GM23338 (cell line): ENCODE measurements at regions not wholly inside any gene's neighbourhood (a gene's known extent, or its start where the extent isn't known, plus 50 kb on each side); places are given as distances from the start of the nearest gene placed in this dataset.

Experiments used
- ATAC-seq: fragments of 200-7000 bp; cut with Tn5 transposase; 3 replicates; pipeline ENCODE4 v1.9.1; 2020
- DNase-seq: peaks from one replicate; pipeline ENCODE4 v3.0.0-alpha.2; 2015; ENCODE audit warnings: low spot score
- H2AFZ ChIP-seq: fragments of 200-600 bp; sonication (generic); 2 replicates; pipeline ENCODE4 v1.8.0; 2016; ENCODE audit warnings: antibody characterized with exemption, mild to moderate bottlenecking, moderate library complexity
- H3F3A ChIP-seq: fragments of 200-600 bp; sonication (generic); replicated peaks from 2 replicates; pipeline ENCODE4 v1.8.0; 2017; ENCODE audit warnings: antibody characterized with exemption, mixed run types, low read depth
- H3K27ac ChIP-seq: fragments of 200-600 bp; sonication (generic); 2 replicates; pipeline ENCODE4 v1.6.1; 2016; ENCODE audit warnings: low read depth
- H3K27me3 ChIP-seq: fragments of 200-600 bp; sonication (generic); 2 replicates; pipeline ENCODE4 v1.8.0; 2016; ENCODE audit warnings: mild to moderate bottlenecking, mixed run types, moderate library complexity; ENCODE audit not compliant: insufficient read depth
- H3K36me3 ChIP-seq: fragments of 200-600 bp; sonication (generic); 2 replicates; pipeline ENCODE4 v1.8.0; 2016; ENCODE audit warnings: mild to moderate bottlenecking; ENCODE audit not compliant: insufficient read depth
- H3K4me1 ChIP-seq: fragments of 200-600 bp; sonication (generic); 2 replicates; pipeline ENCODE4 v1.8.0; 2016; ENCODE audit warnings: mild to moderate bottlenecking, moderate library complexity; ENCODE audit not compliant: insufficient read depth
- H3K4me2 ChIP-seq: fragments of 200-600 bp; sonication (generic); 2 replicates; pipeline ENCODE4 v1.7.1; 2017; ENCODE audit warnings: mixed run types
- H3K4me3 ChIP-seq: fragments of 200-600 bp; sonication (generic); 2 replicates; pipeline ENCODE4 v1.6.1; 2016; ENCODE audit warnings: mixed run types
- H3K79me2 ChIP-seq: fragments of 200-600 bp; sonication (generic); replicated peaks from 2 replicates; pipeline ENCODE4 v1.8.0; 2017; ENCODE audit warnings: mild to moderate bottlenecking; ENCODE audit not compliant: insufficient read depth
- H3K9me2 ChIP-seq: fragments of 200-600 bp; sonication (generic); 2 replicates; pipeline ENCODE4 v1.8.0; 2017; ENCODE audit not compliant: insufficient read depth
- H4K20me1 ChIP-seq: fragments of 200-600 bp; sonication (generic); replicated peaks from 2 replicates; pipeline ENCODE4 v1.8.0; 2017; ENCODE audit warnings: mild to moderate bottlenecking; ENCODE audit not compliant: insufficient read depth
- H3K27ac Mint-ChIP-seq: 2 replicates; pipeline ENCODE4 v1.8.0; 2020; ENCODE audit warnings: inconsistent platforms, mild to moderate bottlenecking, moderate library complexity, mixed read lengths
- H3K27me3 Mint-ChIP-seq: 3 replicates; pipeline ENCODE4 v1.8.0; 2022; ENCODE audit warnings: low read depth, mild to moderate bottlenecking, moderate library complexity, mixed read lengths, inconsistent platforms; ENCODE audit not compliant: insufficient read depth, poor library complexity
- H3K36me3 Mint-ChIP-seq: 3 replicates; pipeline ENCODE4 v1.8.0; 2021; ENCODE audit warnings: low read depth, mild to moderate bottlenecking, inconsistent platforms, moderate library complexity, mixed read lengths
- H3K4me1 Mint-ChIP-seq: 3 replicates; pipeline ENCODE4 v1.8.0; 2020; ENCODE audit warnings: mild to moderate bottlenecking, inconsistent platforms, mixed read lengths
- H3K4me3 Mint-ChIP-seq: 3 replicates; pipeline ENCODE4 v1.8.0; 2021; ENCODE audit warnings: moderate library complexity, mild to moderate bottlenecking, inconsistent platforms, mixed read lengths
- H3K9me3 Mint-ChIP-seq: 3 replicates; pipeline ENCODE4 v1.8.0; 2020; ENCODE audit warnings: moderate library complexity, mild to moderate bottlenecking, inconsistent platforms, mixed read lengths
- CREB1 ChIP-seq: fragments of 250-450 bp; sonication (Bioruptor Pico); IDR thresholded peaks from 2 replicates; pipeline ENCODE4 v1.5.0; 2020; ENCODE audit warnings: low read depth, mild to moderate bottlenecking, moderate library complexity
- JUNB ChIP-seq: IDR thresholded peaks from one replicate; pipeline ENCODE4 v1.6.1; 2016; ENCODE audit warnings: antibody characterized with exemption; ENCODE audit not compliant: unreplicated experiment
- POLR2AphosphoS5 ChIP-seq: IDR thresholded peaks from 2 replicates; pipeline ENCODE4 v1.6.1; 2016; ENCODE audit warnings: antibody characterized with exemption, low read depth
- STAT1 ChIP-seq: IDR thresholded peaks from one replicate; pipeline ENCODE4 v1.6.1; 2016; ENCODE audit warnings: antibody characterized with exemption; ENCODE audit not compliant: unreplicated experiment
- ZNF114 ChIP-seq: fragments of 250-450 bp; sonication (Bioruptor Pico); IDR thresholded peaks from 2 replicates; pipeline ENCODE4 v1.5.0; 2020; ENCODE audit warnings: mild to moderate bottlenecking, moderate library complexity
- ZNF331 ChIP-seq: fragments of 250-450 bp; sonication (Bioruptor Pico); IDR thresholded peaks from 2 replicates; pipeline ENCODE4 v1.5.0; 2020; ENCODE audit warnings: low read depth, mild to moderate bottlenecking, moderate library complexity
- TF ChIP-seq, protein P1 (sequence below): IDR thresholded peaks from 2 replicates; pipeline ENCODE4 v1.6.1; 2016; ENCODE audit warnings: antibody characterized with exemption
- TF ChIP-seq, protein P2 (sequence below): IDR thresholded peaks from one replicate; pipeline ENCODE4 v1.6.1; 2018; ENCODE audit warnings: antibody characterized with exemption; ENCODE audit not compliant: unreplicated experiment
- TF ChIP-seq, protein P3 (sequence below): fragments of 250-450 bp; sonication (Bioruptor Pico); IDR thresholded peaks from 2 replicates; pipeline ENCODE4 v1.5.0; 2020; ENCODE audit warnings: mild to moderate bottlenecking, moderate library complexity
- TF ChIP-seq, protein P4 (sequence below), 2 experiments: fragments of 200-600 bp in 1 of 2; sonication (generic) in 1 of 2; conservative IDR thresholded peaks; 2 replicates each; pipeline versions ENCODE4 v1.5.1 to v1.6.1; 2016 to 2017; ENCODE audit warnings: antibody characterized with exemption in 2 of 2, low read depth in 2 of 2, mild to moderate bottlenecking in 2 of 2, moderate library complexity in 1 of 2

DNA sequence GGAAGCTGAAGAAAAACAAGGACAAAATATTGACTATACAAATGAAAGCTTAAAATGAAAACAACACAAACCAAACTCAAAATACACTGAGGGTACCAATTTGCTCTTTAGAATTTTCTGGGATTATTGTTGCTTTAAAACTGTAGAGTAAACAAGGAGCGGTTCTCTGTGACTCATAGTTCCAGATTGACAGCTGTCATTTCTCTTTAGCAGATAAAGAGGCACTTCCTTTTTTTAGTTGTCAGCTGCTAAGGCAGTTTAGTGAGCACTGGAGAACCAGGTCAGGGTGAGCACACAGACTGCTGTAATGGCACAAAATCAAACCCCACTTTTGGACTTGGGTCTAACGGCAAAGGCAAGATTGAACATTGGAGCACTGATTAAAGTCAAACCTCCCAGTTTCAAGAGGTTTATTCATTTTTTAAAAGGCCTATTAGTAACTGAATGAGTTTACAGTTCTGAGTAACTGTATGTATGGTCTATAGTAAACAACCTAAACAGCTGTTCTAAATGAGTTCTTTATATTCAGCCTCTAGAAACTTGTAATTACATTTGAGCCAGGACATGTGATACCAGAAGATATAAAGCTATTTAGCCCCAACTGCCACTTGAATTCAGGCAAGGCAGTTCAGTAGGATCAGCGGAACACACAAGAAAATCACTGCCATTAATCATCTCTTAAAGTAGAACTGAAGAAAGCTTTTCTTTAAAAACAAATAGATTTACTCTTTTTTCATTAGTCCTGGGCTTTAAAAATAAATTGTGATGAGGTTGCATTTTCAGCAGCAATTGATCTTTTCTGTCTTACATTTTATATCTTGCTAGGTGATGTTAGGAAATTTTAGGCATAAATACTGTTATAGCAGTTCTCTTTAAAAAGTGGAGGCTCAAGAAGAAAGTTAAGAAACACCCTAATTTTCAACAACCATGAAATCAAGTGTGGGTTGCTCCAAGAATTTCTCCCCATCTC, 71.7 kb upstream of the PRICKLE1 start:
- DNase-seq (no peak), ATAC-seq (no peak)
- Histone ChIP-seq H4K20me1 (no peaks in the 10 kb centered on the region), H3F3A (no peaks in the 10 kb centered on the region), H3K36me3 (no peaks in the 10 kb centered on the region), H3K9me2 (peaks cover 10% of the 10 kb centered on the region; the same call in 1 of the 2 replicates), H3K4me1 (no peaks in the 10 kb centered on the region), H3K27ac (no peak overlapping the region), H3K27me3 (no peaks in the 10 kb centered on the region), H3K4me2 (no peak overlapping the region), H3K79me2 (no peaks in the 10 kb centered on the region), H3K4me3 (no peak overlapping the region), H2AFZ (no peak overlapping the region)
- peaks cover 32% of the 10 kb centered on the region for H3K36me3 Mint-ChIP-seq
- no peak overlapping the region for H3K27ac Mint-ChIP-seq
- H3K4me1 Mint-ChIP-seq, result no peaks in the 10 kb centered on the region; the same call in 2 of the 3 replicates
- H3K9me3 Mint-ChIP-seq, result peaks cover 36% of the 10 kb centered on the region
- TF ChIP-seq, protein P1, sequence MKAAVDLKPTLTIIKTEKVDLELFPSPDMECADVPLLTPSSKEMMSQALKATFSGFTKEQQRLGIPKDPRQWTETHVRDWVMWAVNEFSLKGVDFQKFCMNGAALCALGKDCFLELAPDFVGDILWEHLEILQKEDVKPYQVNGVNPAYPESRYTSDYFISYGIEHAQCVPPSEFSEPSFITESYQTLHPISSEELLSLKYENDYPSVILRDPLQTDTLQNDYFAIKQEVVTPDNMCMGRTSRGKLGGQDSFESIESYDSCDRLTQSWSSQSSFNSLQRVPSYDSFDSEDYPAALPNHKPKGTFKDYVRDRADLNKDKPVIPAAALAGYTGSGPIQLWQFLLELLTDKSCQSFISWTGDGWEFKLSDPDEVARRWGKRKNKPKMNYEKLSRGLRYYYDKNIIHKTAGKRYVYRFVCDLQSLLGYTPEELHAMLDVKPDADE, result no peak
- TF ChIP-seq POLR2AphosphoS5 (no peak), ZNF331 (CRISPR knock-in tag) (no peak), CREB1 (CRISPR knock-in tag) (no peak), ZNF114 (CRISPR knock-in tag) (no peak), JUNB (no peak), STAT1 (no peak)
- TF ChIP-seq, protein P2, sequence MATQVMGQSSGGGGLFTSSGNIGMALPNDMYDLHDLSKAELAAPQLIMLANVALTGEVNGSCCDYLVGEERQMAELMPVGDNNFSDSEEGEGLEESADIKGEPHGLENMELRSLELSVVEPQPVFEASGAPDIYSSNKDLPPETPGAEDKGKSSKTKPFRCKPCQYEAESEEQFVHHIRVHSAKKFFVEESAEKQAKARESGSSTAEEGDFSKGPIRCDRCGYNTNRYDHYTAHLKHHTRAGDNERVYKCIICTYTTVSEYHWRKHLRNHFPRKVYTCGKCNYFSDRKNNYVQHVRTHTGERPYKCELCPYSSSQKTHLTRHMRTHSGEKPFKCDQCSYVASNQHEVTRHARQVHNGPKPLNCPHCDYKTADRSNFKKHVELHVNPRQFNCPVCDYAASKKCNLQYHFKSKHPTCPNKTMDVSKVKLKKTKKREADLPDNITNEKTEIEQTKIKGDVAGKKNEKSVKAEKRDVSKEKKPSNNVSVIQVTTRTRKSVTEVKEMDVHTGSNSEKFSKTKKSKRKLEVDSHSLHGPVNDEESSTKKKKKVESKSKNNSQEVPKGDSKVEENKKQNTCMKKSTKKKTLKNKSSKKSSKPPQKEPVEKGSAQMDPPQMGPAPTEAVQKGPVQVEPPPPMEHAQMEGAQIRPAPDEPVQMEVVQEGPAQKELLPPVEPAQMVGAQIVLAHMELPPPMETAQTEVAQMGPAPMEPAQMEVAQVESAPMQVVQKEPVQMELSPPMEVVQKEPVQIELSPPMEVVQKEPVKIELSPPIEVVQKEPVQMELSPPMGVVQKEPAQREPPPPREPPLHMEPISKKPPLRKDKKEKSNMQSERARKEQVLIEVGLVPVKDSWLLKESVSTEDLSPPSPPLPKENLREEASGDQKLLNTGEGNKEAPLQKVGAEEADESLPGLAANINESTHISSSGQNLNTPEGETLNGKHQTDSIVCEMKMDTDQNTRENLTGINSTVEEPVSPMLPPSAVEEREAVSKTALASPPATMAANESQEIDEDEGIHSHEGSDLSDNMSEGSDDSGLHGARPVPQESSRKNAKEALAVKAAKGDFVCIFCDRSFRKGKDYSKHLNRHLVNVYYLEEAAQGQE, result no peak
- TF ChIP-seq, protein P3, sequence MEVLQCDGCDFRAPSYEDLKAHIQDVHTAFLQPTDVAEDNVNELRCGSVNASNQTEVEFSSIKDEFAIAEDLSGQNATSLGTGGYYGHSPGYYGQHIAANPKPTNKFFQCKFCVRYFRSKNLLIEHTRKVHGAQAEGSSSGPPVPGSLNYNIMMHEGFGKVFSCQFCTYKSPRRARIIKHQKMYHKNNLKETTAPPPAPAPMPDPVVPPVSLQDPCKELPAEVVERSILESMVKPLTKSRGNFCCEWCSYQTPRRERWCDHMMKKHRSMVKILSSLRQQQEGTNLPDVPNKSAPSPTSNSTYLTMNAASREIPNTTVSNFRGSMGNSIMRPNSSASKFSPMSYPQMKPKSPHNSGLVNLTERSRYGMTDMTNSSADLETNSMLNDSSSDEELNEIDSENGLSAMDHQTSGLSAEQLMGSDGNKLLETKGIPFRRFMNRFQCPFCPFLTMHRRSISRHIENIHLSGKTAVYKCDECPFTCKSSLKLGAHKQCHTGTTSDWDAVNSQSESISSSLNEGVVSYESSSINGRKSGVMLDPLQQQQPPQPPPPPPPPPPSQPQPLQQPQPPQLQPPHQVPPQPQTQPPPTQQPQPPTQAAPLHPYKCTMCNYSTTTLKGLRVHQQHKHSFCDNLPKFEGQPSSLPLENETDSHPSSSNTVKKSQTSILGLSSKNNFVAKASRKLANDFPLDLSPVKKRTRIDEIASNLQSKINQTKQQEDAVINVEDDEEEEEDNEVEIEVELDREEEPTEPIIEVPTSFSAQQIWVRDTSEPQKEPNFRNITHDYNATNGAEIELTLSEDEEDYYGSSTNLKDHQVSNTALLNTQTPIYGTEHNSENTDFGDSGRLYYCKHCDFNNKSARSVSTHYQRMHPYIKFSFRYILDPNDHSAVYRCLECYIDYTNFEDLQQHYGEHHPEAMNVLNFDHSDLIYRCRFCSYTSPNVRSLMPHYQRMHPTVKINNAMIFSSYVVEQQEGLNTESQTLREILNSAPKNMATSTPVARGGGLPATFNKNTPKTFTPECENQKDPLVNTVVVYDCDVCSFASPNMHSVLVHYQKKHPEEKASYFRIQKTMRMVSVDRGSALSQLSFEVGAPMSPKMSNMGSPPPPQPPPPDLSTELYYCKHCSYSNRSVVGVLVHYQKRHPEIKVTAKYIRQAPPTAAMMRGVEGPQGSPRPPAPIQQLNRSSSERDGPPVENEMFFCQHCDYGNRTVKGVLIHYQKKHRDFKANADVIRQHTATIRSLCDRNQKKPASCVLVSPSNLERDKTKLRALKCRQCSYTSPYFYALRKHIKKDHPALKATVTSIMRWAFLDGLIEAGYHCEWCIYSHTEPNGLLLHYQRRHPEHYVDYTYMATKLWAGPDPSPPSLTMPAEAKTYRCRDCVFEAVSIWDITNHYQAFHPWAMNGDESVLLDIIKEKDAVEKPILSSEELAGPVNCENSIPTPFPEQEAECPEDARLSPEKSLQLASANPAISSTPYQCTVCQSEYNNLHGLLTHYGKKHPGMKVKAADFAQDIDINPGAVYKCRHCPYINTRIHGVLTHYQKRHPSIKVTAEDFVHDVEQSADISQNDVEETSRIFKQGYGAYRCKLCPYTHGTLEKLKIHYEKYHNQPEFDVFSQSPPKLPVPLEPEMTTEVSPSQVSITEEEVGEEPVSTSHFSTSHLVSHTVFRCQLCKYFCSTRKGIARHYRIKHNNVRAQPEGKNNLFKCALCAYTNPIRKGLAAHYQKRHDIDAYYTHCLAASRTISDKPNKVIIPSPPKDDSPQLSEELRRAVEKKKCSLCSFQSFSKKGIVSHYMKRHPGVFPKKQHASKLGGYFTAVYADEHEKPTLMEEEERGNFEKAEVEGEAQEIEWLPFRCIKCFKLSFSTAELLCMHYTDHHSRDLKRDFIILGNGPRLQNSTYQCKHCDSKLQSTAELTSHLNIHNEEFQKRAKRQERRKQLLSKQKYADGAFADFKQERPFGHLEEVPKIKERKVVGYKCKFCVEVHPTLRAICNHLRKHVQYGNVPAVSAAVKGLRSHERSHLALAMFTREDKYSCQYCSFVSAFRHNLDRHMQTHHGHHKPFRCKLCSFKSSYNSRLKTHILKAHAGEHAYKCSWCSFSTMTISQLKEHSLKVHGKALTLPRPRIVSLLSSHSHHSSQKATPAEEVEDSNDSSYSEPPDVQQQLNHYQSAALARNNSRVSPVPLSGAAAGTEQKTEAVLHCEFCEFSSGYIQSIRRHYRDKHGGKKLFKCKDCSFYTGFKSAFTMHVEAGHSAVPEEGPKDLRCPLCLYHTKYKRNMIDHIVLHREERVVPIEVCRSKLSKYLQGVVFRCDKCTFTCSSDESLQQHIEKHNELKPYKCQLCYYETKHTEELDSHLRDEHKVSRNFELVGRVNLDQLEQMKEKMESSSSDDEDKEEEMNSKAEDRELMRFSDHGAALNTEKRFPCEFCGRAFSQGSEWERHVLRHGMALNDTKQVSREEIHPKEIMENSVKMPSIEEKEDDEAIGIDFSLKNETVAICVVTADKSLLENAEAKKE (CRISPR knock-in tag), result no peak
- TF ChIP-seq, protein P4, sequence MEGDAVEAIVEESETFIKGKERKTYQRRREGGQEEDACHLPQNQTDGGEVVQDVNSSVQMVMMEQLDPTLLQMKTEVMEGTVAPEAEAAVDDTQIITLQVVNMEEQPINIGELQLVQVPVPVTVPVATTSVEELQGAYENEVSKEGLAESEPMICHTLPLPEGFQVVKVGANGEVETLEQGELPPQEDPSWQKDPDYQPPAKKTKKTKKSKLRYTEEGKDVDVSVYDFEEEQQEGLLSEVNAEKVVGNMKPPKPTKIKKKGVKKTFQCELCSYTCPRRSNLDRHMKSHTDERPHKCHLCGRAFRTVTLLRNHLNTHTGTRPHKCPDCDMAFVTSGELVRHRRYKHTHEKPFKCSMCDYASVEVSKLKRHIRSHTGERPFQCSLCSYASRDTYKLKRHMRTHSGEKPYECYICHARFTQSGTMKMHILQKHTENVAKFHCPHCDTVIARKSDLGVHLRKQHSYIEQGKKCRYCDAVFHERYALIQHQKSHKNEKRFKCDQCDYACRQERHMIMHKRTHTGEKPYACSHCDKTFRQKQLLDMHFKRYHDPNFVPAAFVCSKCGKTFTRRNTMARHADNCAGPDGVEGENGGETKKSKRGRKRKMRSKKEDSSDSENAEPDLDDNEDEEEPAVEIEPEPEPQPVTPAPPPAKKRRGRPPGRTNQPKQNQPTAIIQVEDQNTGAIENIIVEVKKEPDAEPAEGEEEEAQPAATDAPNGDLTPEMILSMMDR (conservative IDR thresholded peaks at IDR 0.05; ENCODE audit: low read depth in 2 of 2), result no peak
- no peak overlapping the region for H3K4me3 Mint-ChIP-seq
- H3K27me3 Mint-ChIP-seq, result no peaks in the 10 kb centered on the region
